ENCODE measurements at regions not wholly inside any gene's neighbourhood (a gene's known extent, or its start where the extent isn't known, plus 50 kb on each side); places are given as distances from the start of the nearest gene placed in this dataset.
"Not testable (repeated sequence)": the region's sequence is repeated elsewhere in the genome, so short reads cannot be mapped to it uniquely, and the experiment has no call there.

- no peak overlapping the region for H3K27ac ChIP-seq (ENCODE audit: low read length)
- H3K27me3 ChIP-seq (ENCODE audit: insufficient read depth, low read length), result no peaks in the 10 kb centered on the region
- no peak overlapping the region for H3K9ac ChIP-seq (ENCODE audit: low read depth, low read length)
- H3K4me1 ChIP-seq (ENCODE audit: insufficient read depth, low read length), result no peaks in the 10 kb centered on the region
- H3K36me3 ChIP-seq (ENCODE audit: insufficient read depth, low read depth, low read length), result no peaks in the 10 kb centered on the region
- no peak overlapping the region for H3K4me3 ChIP-seq (ENCODE audit: low read length)
- H3K9me3 ChIP-seq (ENCODE audit: insufficient read depth, low read depth, low read length), result no peaks in the 10 kb centered on the region
Observed at GRCh38 chr11:10986006-10986405, 128.2 kb upstream of the ZBED5 start.

- Histone ChIP-seq H3K27ac (ENCODE audit: low read length) (no peak overlapping the region), H3K36me3 (ENCODE audit: insufficient read depth, low read depth, low read length) (no peaks in the 10 kb centered on the region), H3K9me3 (ENCODE audit: insufficient read depth, low read depth, low read length) (no peaks in the 10 kb centered on the region), H3K9ac (ENCODE audit: low read depth, low read length) (no peak overlapping the region), H3K27me3 (ENCODE audit: insufficient read depth, low read length) (no peaks in the 10 kb centered on the region), H3K4me3 (ENCODE audit: low read length) (no peak overlapping the region), H3K4me1 (ENCODE audit: insufficient read depth, low read length) (no peaks in the 10 kb centered on the region)
Observed at GRCh38 chr11:10984742-10985141, 126.9 kb upstream of the ZBED5 start.

- Histone ChIP-seq H3K4me1 (ENCODE audit: insufficient read depth, low read length) (no peaks in the 10 kb centered on the region), H3K4me3 (ENCODE audit: low read length) (no peak overlapping the region), H3K9ac (ENCODE audit: low read depth, low read length) (no peak overlapping the region)
Observed at GRCh38 chr11:10984250-10984649, 126.4 kb upstream of the ZBED5 start.

GRCh38 chr11:10982704-10983510 is 125.1 kb upstream of the ZBED5 start:
- Histone ChIP-seq H3K4me1 (ENCODE audit: insufficient read depth, low read length) (no peaks in the 10 kb centered on the region), H3K27me3 (ENCODE audit: insufficient read depth, low read length) (no peaks in the 10 kb centered on the region), H3K9ac (ENCODE audit: low read depth, low read length) (no peak overlapping the region), H3K36me3 (ENCODE audit: insufficient read depth, low read depth, low read length) (no peaks in the 10 kb centered on the region), H3K9me3 (ENCODE audit: insufficient read depth, low read depth, low read length) (no peaks in the 10 kb centered on the region), H3K27ac (ENCODE audit: low read length) (no peak overlapping the region), H3K4me3 (ENCODE audit: low read length) (no peak overlapping the region)

More at GRCh38 chr11:10984250-10984649, 126.4 kb upstream of the ZBED5 start:
- Histone ChIP-seq H3K27ac (ENCODE audit: low read length) (no peak overlapping the region), H3K27me3 (ENCODE audit: insufficient read depth, low read length) (no peaks in the 10 kb centered on the region), H3K36me3 (ENCODE audit: insufficient read depth, low read depth, low read length) (no peaks in the 10 kb centered on the region), H3K9me3 (ENCODE audit: insufficient read depth, low read depth, low read length) (no peaks in the 10 kb centered on the region)

GRCh38 chr11:10979529-10979928 is 121.7 kb upstream of the ZBED5 start:
- H3K27me3 ChIP-seq (ENCODE audit: insufficient read depth, low read length), result no peaks in the 10 kb centered on the region
- H3K9me3 ChIP-seq (ENCODE audit: insufficient read depth, low read depth, low read length), result no peaks in the 10 kb centered on the region
- H3K27ac ChIP-seq (ENCODE audit: low read length), result no peak overlapping the region
- no peak overlapping the region for H3K4me3 ChIP-seq (ENCODE audit: low read length)
- no peaks in the 10 kb centered on the region for H3K4me1 ChIP-seq (ENCODE audit: insufficient read depth, low read length)
- no peak overlapping the region for H3K9ac ChIP-seq (ENCODE audit: low read depth, low read length)
- H3K36me3 ChIP-seq (ENCODE audit: insufficient read depth, low read depth, low read length), result no peaks in the 10 kb centered on the region

- no peaks in the 10 kb centered on the region for H3K36me3 ChIP-seq (ENCODE audit: insufficient read depth, low read depth, low read length)
- H3K27me3 ChIP-seq (ENCODE audit: insufficient read depth, low read length), result no peaks in the 10 kb centered on the region
- H3K27ac ChIP-seq (ENCODE audit: low read length), result no peak overlapping the region
- H3K9me3 ChIP-seq (ENCODE audit: insufficient read depth, low read depth, low read length), result no peaks in the 10 kb centered on the region
- no peak overlapping the region for H3K9ac ChIP-seq (ENCODE audit: low read depth, low read length)
- H3K4me1 ChIP-seq (ENCODE audit: insufficient read depth, low read length), result no peaks in the 10 kb centered on the region
- H3K4me3 ChIP-seq (ENCODE audit: low read length), result no peak overlapping the region
Observed at GRCh38 chr11:10978198-10978597, 120.3 kb upstream of the ZBED5 start.

GRCh38 chr11:10975287-10975721 is 117.5 kb upstream of the ZBED5 start:
- Histone ChIP-seq H3K9me3 (ENCODE audit: insufficient read depth, low read depth, low read length) (no peaks in the 10 kb centered on the region), H3K36me3 (ENCODE audit: insufficient read depth, low read depth, low read length) (no peaks in the 10 kb centered on the region), H3K9ac (ENCODE audit: low read depth, low read length) (no peak overlapping the region), H3K27me3 (ENCODE audit: insufficient read depth, low read length) (no peaks in the 10 kb centered on the region), H3K4me1 (ENCODE audit: insufficient read depth, low read length) (no peaks in the 10 kb centered on the region), H3K4me3 (ENCODE audit: low read length) (no peak overlapping the region), H3K27ac (ENCODE audit: low read length) (no peak overlapping the region)

- H3K9ac ChIP-seq (ENCODE audit: low read depth, low read length), result no peak overlapping the region
- H3K36me3 ChIP-seq (ENCODE audit: insufficient read depth, low read depth, low read length), result no peaks in the 10 kb centered on the region
- no peaks in the 10 kb centered on the region for H3K4me1 ChIP-seq (ENCODE audit: insufficient read depth, low read length)
- H3K4me3 ChIP-seq (ENCODE audit: low read length), result no peak overlapping the region
- H3K27ac ChIP-seq (ENCODE audit: low read length), result no peak overlapping the region
- no peaks in the 10 kb centered on the region for H3K9me3 ChIP-seq (ENCODE audit: insufficient read depth, low read depth, low read length)
- no peaks in the 10 kb centered on the region for H3K27me3 ChIP-seq (ENCODE audit: insufficient read depth, low read length)
Observed at GRCh38 chr11:10973416-10973815, 115.6 kb upstream of the ZBED5 start.

- no peaks in the 10 kb centered on the region for H3K9me3 ChIP-seq (ENCODE audit: insufficient read depth, low read depth, low read length)
- no peak overlapping the region for H3K9ac ChIP-seq (ENCODE audit: low read depth, low read length)
- H3K27me3 ChIP-seq (ENCODE audit: insufficient read depth, low read length), result no peaks in the 10 kb centered on the region
- H3K36me3 ChIP-seq (ENCODE audit: insufficient read depth, low read depth, low read length), result no peaks in the 10 kb centered on the region
- H3K4me1 ChIP-seq (ENCODE audit: insufficient read depth, low read length), result no peaks in the 10 kb centered on the region
- no peak overlapping the region for H3K4me3 ChIP-seq (ENCODE audit: low read length)
- no peak overlapping the region for H3K27ac ChIP-seq (ENCODE audit: low read length)
Observed at GRCh38 chr11:10970926-10971325, 113.1 kb upstream of the ZBED5 start.

- no peaks in the 10 kb centered on the region for H3K9me3 ChIP-seq (ENCODE audit: insufficient read depth, low read depth, low read length)
- H3K4me1 ChIP-seq (ENCODE audit: insufficient read depth, low read length), result no peaks in the 10 kb centered on the region
- H3K9ac ChIP-seq (ENCODE audit: low read depth, low read length), result no peak overlapping the region
- H3K27me3 ChIP-seq (ENCODE audit: insufficient read depth, low read length), result no peaks in the 10 kb centered on the region
- H3K27ac ChIP-seq (ENCODE audit: low read length), result no peak overlapping the region
- no peaks in the 10 kb centered on the region for H3K36me3 ChIP-seq (ENCODE audit: insufficient read depth, low read depth, low read length)
- no peak overlapping the region for H3K4me3 ChIP-seq (ENCODE audit: low read length)
Observed at GRCh38 chr11:10969387-10969786, 111.5 kb upstream of the ZBED5 start.

GRCh38 chr11:10956884-10957283 is 99.0 kb upstream of the ZBED5 start:
- H3K9ac ChIP-seq (ENCODE audit: low read depth, low read length); H3K36me3 ChIP-seq (ENCODE audit: insufficient read depth, low read depth, low read length); H3K4me3 ChIP-seq (ENCODE audit: low read length); H3K4me1 ChIP-seq (ENCODE audit: insufficient read depth, low read length); H3K27ac ChIP-seq (ENCODE audit: low read length); H3K27me3 ChIP-seq (ENCODE audit: insufficient read depth, low read length): not testable (repeated sequence)
- peaks cover 13% of the 10 kb centered on the region; the same call in 1 of the 2 replicates for H3K9me3 ChIP-seq (ENCODE audit: insufficient read depth, low read depth, low read length)

GRCh38 chr11:10955616-10956015 is 97.8 kb upstream of the ZBED5 start:
- Histone ChIP-seq H3K27ac (ENCODE audit: low read length) (no peak overlapping the region), H3K27me3 (ENCODE audit: insufficient read depth, low read length) (no peaks in the 10 kb centered on the region), H3K9ac (ENCODE audit: low read depth, low read length) (no peak overlapping the region), H3K9me3 (ENCODE audit: insufficient read depth, low read depth, low read length) (peaks cover 13% of the 10 kb centered on the region; the same call in 1 of the 2 replicates), H3K36me3 (ENCODE audit: insufficient read depth, low read depth, low read length) (no peaks in the 10 kb centered on the region), H3K4me3 (ENCODE audit: low read length) (no peak overlapping the region), H3K4me1 (ENCODE audit: insufficient read depth, low read length) (no peaks in the 10 kb centered on the region)

All from iPS-20b (cell line).